Fibroblast of skin of left quadriceps (primary cell): ENCODE measurements at regions not wholly inside any gene's neighbourhood (a gene's known extent, or its start where the extent isn't known, plus 50 kb on each side); places are given as distances from the start of the nearest gene placed in this dataset.

ENCODE experiments used
- DNase-seq, 2 experiments: peaks; one replicate each; pipeline ENCODE4 v3.0.0-alpha.2; 2013; ENCODE audit warnings: low read depth in 2 of 2

GRCh38 chr9:106801816-106802215, 61.1 kb upstream of the ZNF462 start:
- DNase-seq: no peak
